ENCODE measurements at regions not wholly inside any gene's neighbourhood (a gene's known extent, or its start where the extent isn't known, plus 50 kb on each side); places are given as distances from the start of the nearest gene placed in this dataset.

DNA sequence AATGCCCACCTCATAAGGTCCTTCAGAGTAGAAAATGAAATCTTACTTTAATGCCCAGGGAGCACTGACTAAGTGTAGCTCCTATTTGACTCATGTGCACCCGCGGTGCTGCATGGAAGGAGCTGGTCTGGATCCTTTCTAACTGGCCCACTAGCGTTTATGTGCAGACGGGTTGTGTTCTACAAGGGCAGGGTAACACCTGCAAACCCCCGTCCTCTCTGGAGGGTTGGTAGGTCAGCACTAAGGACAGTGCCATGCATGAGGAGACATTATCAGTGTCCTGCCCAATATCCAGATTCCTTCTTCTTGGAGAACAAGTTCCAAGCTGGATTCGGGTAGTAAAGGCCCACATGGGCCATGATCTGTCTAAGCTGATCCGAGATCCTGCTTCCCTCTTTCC is 140.3 kb downstream of the ANKRD60 start:
- peaks cover 0 to 8% of the 10 kb centered on the region in 2 experiments for H3K27me3 ChIP-seq (replicated peaks in 1 of 2; ENCODE audit: control insufficient read depth in 2 of 2, extremely low read depth in 1 of 2, insufficient read depth in 2 of 2, low read length in 1 of 2)
- no peak overlapping the region for H3K4me3 ChIP-seq (ENCODE audit: control insufficient read depth in 1 of 2, extremely low read depth in 1 of 2, low read length in 1 of 2)
- no peaks in the 10 kb centered on the region for H3K4me1 Mint-ChIP-seq
- H3K4me1 ChIP-seq (ENCODE audit: control insufficient read depth in 1 of 2, extremely low read depth in 1 of 2, insufficient read depth in 2 of 2, low read length in 2 of 2), result no peaks in the 10 kb centered on the region
- peaks cover 6 to 8% of the 10 kb centered on the region in 2 donors for H3K27me3 Mint-ChIP-seq
- H3K27ac Mint-ChIP-seq, result no peak overlapping the region
- CTCF ChIA-PET, result interaction anchor here in 1 of 2 donors (0.8 kb wide), 1 partner anchor 490 kb away, joined by 3 read pairs; no protein-coding TSS in a partner anchor
- no peak overlapping the region for H3K4me3 Mint-ChIP-seq
- ATAC-seq (replicated peaks in 1 of 4) (no peak), DNase-seq (no peak)
- no peak overlapping the region for H3K27ac ChIP-seq (ENCODE audit: low read length)
- no peaks in the 10 kb centered on the region for H3K9me3 ChIP-seq
- no peaks in the 10 kb centered on the region for H3K36me3 ChIP-seq (ENCODE audit: control insufficient read depth in 2 of 2, extremely low read depth in 1 of 2, insufficient read depth in 1 of 2, low read length in 1 of 2)
- WGBS (ENCODE audit: insufficient coverage), result 72% methylated on average over 4 of the region's 7 CpGs
- H3K9me3 Mint-ChIP-seq, result no peaks in the 10 kb centered on the region
- POLR2A ChIA-PET, result interaction anchor here in 1 of 2 donors (0.6 kb wide), 1 partner anchor 1023 kb away, joined by 3 read pairs; no protein-coding TSS in a partner anchor
- H3K36me3 Mint-ChIP-seq, result no peaks in the 10 kb centered on the region

DNA sequence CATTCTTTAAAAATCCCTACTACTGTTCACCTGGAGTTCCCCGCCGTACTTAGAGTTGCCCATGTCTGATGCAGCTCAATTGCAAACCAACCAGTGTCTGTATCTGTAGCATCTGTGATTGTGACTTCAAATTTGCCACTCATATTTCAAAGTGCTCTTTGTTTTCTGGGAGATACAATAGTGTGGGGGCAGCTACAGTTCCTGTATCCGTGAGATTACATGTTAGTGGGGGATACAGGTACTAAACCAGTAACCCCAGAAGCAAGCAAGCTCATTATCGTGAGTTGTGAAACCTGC is 140.9 kb downstream of the ANKRD60 start:
- Mint-ChIP-seq H3K4me1 (no peaks in the 10 kb centered on the region), H3K36me3 (no peaks in the 10 kb centered on the region), H3K27me3 (peaks cover 4 to 8% of the 10 kb centered on the region in 2 donors), H3K27ac (no peak overlapping the region), H3K9me3 (no peaks in the 10 kb centered on the region), H3K4me3 (no peak overlapping the region)
- H3K27ac ChIP-seq (ENCODE audit: low read length), result no peak overlapping the region
- H3K4me3 ChIP-seq (ENCODE audit: control insufficient read depth in 1 of 2, extremely low read depth in 1 of 2, low read length in 1 of 2), result no peak overlapping the region
- no peak for ATAC-seq (replicated peaks in 1 of 4)
- ChIA-PET POLR2A (interaction anchor here in 1 of 2 donors (0.6 kb wide), 1 partner anchor 1024 kb away, joined by 3 read pairs; no protein-coding TSS in a partner anchor), CTCF (interaction anchor here (0.6 to 1.0 kb wide), 4 partner anchors 460 to 491 kb away, joined by 3 to 6 read pairs (median 4); no protein-coding TSS in a partner anchor)
- WGBS (ENCODE audit: insufficient coverage), result no CpG with 5 or more reads among the region's 4 CpGs
- no peak for DNase-seq
- H3K9me3 ChIP-seq, result no peaks in the 10 kb centered on the region
- no peaks in the 10 kb centered on the region for H3K36me3 ChIP-seq (ENCODE audit: control insufficient read depth in 2 of 2, extremely low read depth in 1 of 2, insufficient read depth in 1 of 2, low read length in 1 of 2)
- peaks cover 0 to 7% of the 10 kb centered on the region in 2 experiments for H3K27me3 ChIP-seq (replicated peaks in 1 of 2; ENCODE audit: control insufficient read depth in 2 of 2, extremely low read depth in 1 of 2, insufficient read depth in 2 of 2, low read length in 1 of 2)
- no peaks in the 10 kb centered on the region for H3K4me1 ChIP-seq (ENCODE audit: control insufficient read depth in 1 of 2, extremely low read depth in 1 of 2, insufficient read depth in 2 of 2, low read length in 2 of 2)

DNA sequence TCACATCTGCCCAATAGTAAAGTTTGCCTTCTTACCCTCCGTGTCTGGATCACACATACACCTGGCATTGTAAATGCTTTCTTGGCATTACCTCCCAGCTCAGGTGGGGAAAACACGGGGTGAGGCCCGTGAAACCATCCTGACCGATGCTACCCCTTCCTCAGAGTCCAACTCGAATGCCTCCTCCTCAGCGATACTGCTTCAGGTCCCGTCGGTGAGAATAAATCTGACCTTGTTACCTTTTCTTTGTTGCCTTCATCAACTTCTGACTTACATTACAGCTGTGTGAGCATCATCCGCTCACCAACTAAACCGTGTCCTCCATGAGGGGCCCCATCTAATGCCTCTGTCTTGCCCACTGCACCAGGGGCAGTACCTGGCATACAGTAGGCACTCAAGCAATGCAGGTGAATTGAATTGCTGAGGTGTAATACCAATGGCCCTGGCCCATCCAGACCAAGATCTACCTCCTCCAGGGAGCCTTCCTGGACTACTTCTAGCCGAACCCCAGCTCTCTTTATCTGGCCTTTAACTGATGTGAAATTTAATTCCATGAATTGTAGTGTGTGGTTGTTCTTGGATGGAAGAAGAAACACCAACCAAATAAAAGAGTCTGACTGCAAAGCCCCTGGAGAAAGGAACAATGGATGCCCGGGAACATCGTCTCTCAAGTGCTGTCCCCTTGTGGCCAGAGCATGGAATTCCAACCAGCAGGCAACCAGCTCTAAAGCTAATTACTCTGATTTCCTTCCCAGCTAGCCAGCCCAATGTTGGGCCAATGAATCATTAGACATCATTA is 141.5 kb downstream of the ANKRD60 start:
- Histone ChIP-seq H3K4me1 (ENCODE audit: control insufficient read depth in 1 of 2, extremely low read depth in 1 of 2, insufficient read depth in 2 of 2, low read length in 2 of 2) (no peaks in the 10 kb centered on the region), H3K4me3 (ENCODE audit: control insufficient read depth in 1 of 2, extremely low read depth in 1 of 2, low read length in 1 of 2) (no peak overlapping the region), H3K36me3 (ENCODE audit: control insufficient read depth in 2 of 2, extremely low read depth in 1 of 2, insufficient read depth in 1 of 2, low read length in 1 of 2) (no peaks in the 10 kb centered on the region), H3K27me3 (replicated peaks in 1 of 2; ENCODE audit: control insufficient read depth in 2 of 2, extremely low read depth in 1 of 2, insufficient read depth in 2 of 2, low read length in 1 of 2) (peaks cover 0 to 7% of the 10 kb centered on the region in 2 experiments), H3K9me3 (no peaks in the 10 kb centered on the region), H3K27ac (ENCODE audit: low read length) (no peak overlapping the region)
- DNase-seq, result peak in 4 of 35 experiments; percentile 0 to 26 (median 3)
- Mint-ChIP-seq H3K4me1 (no peaks in the 10 kb centered on the region), H3K27ac (no peak overlapping the region), H3K9me3 (no peaks in the 10 kb centered on the region), H3K36me3 (no peaks in the 10 kb centered on the region), H3K27me3 (peaks cover 2 to 12% of the 10 kb centered on the region in 2 donors), H3K4me3 (no peak overlapping the region)
- WGBS (ENCODE audit: insufficient coverage), result 89% methylated on average over 8 of the region's 13 CpGs
- POLR2A ChIA-PET, result no interaction called here
- no peak for ATAC-seq (replicated peaks in 1 of 4)
- CTCF ChIA-PET, result interaction anchor here (0.6 to 1.0 kb wide), 5 partner anchors 459 to 776 kb away, joined by 3 to 6 read pairs (median 3); no protein-coding TSS in a partner anchor

DNA sequence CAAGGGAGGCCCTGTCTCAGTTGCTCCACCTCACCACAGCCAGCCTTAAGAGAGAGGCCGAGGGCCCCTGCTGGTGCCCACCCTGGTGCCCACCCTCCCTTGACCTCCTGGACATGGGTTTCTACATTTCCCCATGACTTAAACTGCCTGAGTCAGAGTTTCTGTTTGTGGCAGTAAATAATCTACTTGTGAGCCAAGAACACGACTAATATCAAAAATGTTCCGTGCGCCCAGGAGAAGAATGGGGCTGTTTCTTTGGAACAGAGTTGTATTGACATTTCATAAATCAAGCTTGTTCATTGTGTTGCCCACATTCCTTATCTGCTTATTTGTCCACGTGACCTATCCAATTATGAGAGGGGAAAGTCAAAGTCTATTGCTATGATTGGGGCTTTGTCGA is 143.5 kb downstream of the ANKRD60 start:
- H3K4me1 Mint-ChIP-seq, result no peaks in the 10 kb centered on the region
- Histone ChIP-seq H3K27ac (ENCODE audit: low read length) (no peak overlapping the region), H3K36me3 (ENCODE audit: control insufficient read depth in 2 of 2, extremely low read depth in 1 of 2, insufficient read depth in 1 of 2, low read length in 1 of 2) (no peaks in the 10 kb centered on the region), H3K27me3 (replicated peaks in 1 of 2; ENCODE audit: control insufficient read depth in 2 of 2, extremely low read depth in 1 of 2, insufficient read depth in 2 of 2, low read length in 1 of 2) (no peaks in the 10 kb centered on the region), H3K4me1 (ENCODE audit: control insufficient read depth in 1 of 2, extremely low read depth in 1 of 2, insufficient read depth in 2 of 2, low read length in 2 of 2) (no peaks in the 10 kb centered on the region), H3K9me3 (no peaks in the 10 kb centered on the region), H3K4me3 (ENCODE audit: control insufficient read depth in 1 of 2, extremely low read depth in 1 of 2, low read length in 1 of 2) (no peak overlapping the region)
- POLR2A ChIA-PET, result no interaction called here
- ATAC-seq (replicated peaks in 1 of 4) (no peak), DNase-seq (no peak)
- peaks cover 2 to 4% of the 10 kb centered on the region in 2 donors for H3K27me3 Mint-ChIP-seq
- no peaks in the 10 kb centered on the region for H3K9me3 Mint-ChIP-seq
- no peak overlapping the region for H3K4me3 Mint-ChIP-seq
- CTCF ChIA-PET, result no interaction called here
- H3K36me3 Mint-ChIP-seq, result no peaks in the 10 kb centered on the region
- 100% methylated on average over 1 of the region's 6 CpGs for WGBS (ENCODE audit: insufficient coverage)
- no peak overlapping the region for H3K27ac Mint-ChIP-seq

DNA sequence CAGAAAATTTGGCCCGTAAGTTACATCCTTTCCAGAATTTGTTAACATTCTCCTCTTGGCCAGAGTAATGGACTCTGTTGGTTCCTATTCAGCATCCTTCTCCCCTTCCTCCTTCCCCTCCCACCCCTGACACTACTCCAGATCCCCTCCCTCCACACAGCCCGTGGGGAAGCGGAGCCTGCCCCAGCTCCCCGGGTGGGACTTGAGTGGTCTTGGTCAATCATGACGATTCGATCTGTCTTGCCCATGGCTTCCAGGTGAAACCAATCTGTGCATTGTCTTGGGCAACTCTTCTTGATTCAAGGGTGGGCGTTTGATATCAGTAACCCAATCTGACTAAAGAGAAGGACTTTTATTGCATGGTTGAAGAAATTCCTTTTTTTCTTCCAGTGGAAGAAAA is 143.9 kb downstream of the ANKRD60 start:
- peaks cover 2 to 4% of the 10 kb centered on the region in 2 donors for H3K27me3 Mint-ChIP-seq
- 94% methylated on average over 6 of the region's 7 CpGs for WGBS (ENCODE audit: insufficient coverage)
- Histone ChIP-seq H3K27me3 (replicated peaks in 1 of 2; ENCODE audit: control insufficient read depth in 2 of 2, extremely low read depth in 1 of 2, insufficient read depth in 2 of 2, low read length in 1 of 2) (no peaks in the 10 kb centered on the region), H3K4me3 (ENCODE audit: control insufficient read depth in 1 of 2, extremely low read depth in 1 of 2, low read length in 1 of 2) (no peak overlapping the region), H3K36me3 (ENCODE audit: control insufficient read depth in 2 of 2, extremely low read depth in 1 of 2, insufficient read depth in 1 of 2, low read length in 1 of 2) (no peaks in the 10 kb centered on the region), H3K9me3 (no peaks in the 10 kb centered on the region), H3K4me1 (ENCODE audit: control insufficient read depth in 1 of 2, extremely low read depth in 1 of 2, insufficient read depth in 2 of 2, low read length in 2 of 2) (no peaks in the 10 kb centered on the region), H3K27ac (ENCODE audit: low read length) (no peak overlapping the region)
- POLR2A ChIA-PET, result no interaction called here
- CTCF ChIA-PET, result no interaction called here
- H3K4me1 Mint-ChIP-seq, result no peaks in the 10 kb centered on the region
- H3K4me3 Mint-ChIP-seq, result no peak overlapping the region
- DNase-seq (no peak), ATAC-seq (replicated peaks in 1 of 4) (no peak)
- no peaks in the 10 kb centered on the region for H3K36me3 Mint-ChIP-seq
- H3K9me3 Mint-ChIP-seq, result no peaks in the 10 kb centered on the region
- H3K27ac Mint-ChIP-seq, result no peak overlapping the region

DNA sequence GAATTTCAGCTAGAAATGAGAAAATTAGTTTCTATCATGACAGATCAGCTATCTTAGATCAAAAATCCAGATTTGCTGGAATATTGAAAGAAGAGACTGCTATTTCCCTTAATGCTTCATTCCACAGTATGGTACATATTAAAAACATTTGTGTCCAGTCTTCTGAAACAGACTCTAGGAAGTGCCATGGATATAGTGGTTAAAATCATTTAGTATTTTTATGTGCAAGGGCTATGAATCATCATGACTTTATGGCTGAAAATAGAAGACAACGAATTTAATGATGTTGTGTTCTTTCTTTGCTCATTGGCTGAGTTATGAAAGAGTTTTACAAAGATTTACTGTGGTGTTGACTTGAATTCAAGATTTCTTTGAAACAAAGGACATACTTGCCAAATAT is 146.6 kb downstream of the ANKRD60 start:
- H3K36me3 Mint-ChIP-seq, result no peaks in the 10 kb centered on the region
- H3K9me3 Mint-ChIP-seq, result no peaks in the 10 kb centered on the region
- DNase-seq (no peak), ATAC-seq (replicated peaks in 1 of 4) (no peak)
- WGBS (ENCODE audit: insufficient coverage), result no CpG with 5 or more reads among the region's 1 CpG
- H3K27ac Mint-ChIP-seq, result no peak overlapping the region
- Histone ChIP-seq H3K36me3 (ENCODE audit: control insufficient read depth in 2 of 2, extremely low read depth in 1 of 2, insufficient read depth in 1 of 2, low read length in 1 of 2) (no peaks in the 10 kb centered on the region), H3K27ac (ENCODE audit: low read length) (no peak overlapping the region), H3K27me3 (replicated peaks in 1 of 2; ENCODE audit: control insufficient read depth in 2 of 2, extremely low read depth in 1 of 2, insufficient read depth in 2 of 2, low read length in 1 of 2) (peaks cover 0 to 2% of the 10 kb centered on the region in 2 experiments), H3K4me3 (ENCODE audit: control insufficient read depth in 1 of 2, extremely low read depth in 1 of 2, low read length in 1 of 2) (no peak overlapping the region), H3K9me3 (no peaks in the 10 kb centered on the region), H3K4me1 (ENCODE audit: control insufficient read depth in 1 of 2, extremely low read depth in 1 of 2, insufficient read depth in 2 of 2, low read length in 2 of 2) (no peaks in the 10 kb centered on the region)
- H3K27me3 Mint-ChIP-seq, result peaks cover 4 to 5% of the 10 kb centered on the region in 2 donors
- no peaks in the 10 kb centered on the region for H3K4me1 Mint-ChIP-seq
- ChIA-PET POLR2A (no interaction called here), CTCF (no interaction called here)
- H3K4me3 Mint-ChIP-seq, result no peak overlapping the region

Measured in T-cell (primary cell).